Prostate gland (tissue), 2 donors: ENCODE measurements at regions not wholly inside any gene's neighbourhood (a gene's known extent, or its start where the extent isn't known, plus 50 kb on each side); places are given as distances from the start of the nearest gene placed in this dataset.
A peak's percentile ranks its signal among the peaks of the same experiment; 100 is the strongest.

Experiments used
- DNase-seq: peaks from one replicate; pipeline ENCODE4 v3.0.0-alpha.2; 2019; ENCODE audit warnings: low spot score
- H3K27ac ChIP-seq, 2 donors: fragments of 200-600 bp; sonication (generic); 2 replicates each; pipeline ENCODE4 v1.5.1; 2017 to 2019
- H3K27me3 ChIP-seq: fragments of 200-600 bp; sonication (generic); replicated peaks from 2 replicates; pipeline ENCODE4 v1.5.1; 2019; ENCODE audit not compliant: insufficient read depth
- H3K36me3 ChIP-seq, 2 donors: fragments of 200-600 bp; sonication (generic); 1 replicate in 1 of 2; 2 replicates in 1 of 2; pipeline versions ENCODE4 v1.5.1 to v1.8.1; 2017 to 2019
- H3K4me1 ChIP-seq: fragments of 200-600 bp; sonication (generic); replicated peaks from 2 replicates; pipeline ENCODE4 v1.5.1; 2019
- H3K4me3 ChIP-seq, 2 donors: fragments of 200-600 bp; sonication (generic); 2 replicates each; pipeline ENCODE4 v1.5.1; 2017 to 2019
- H3K9me3 ChIP-seq: fragments of 200-600 bp; sonication (generic); 2 replicates; pipeline ENCODE4 v1.5.1; 2017
- POLR2A ChIP-seq: fragments of 450-650 bp; IDR thresholded peaks from one replicate; pipeline ENCODE4 v1.6.1; 2016; ENCODE audit warnings: antibody characterized with exemption, mild to moderate bottlenecking
- POLR2AphosphoS5 ChIP-seq: sonication (generic); formaldehyde crosslinking; IDR thresholded peaks from one replicate; pipeline ENCODE4 v1.6.1; 2017; ENCODE audit warnings: antibody characterized with exemption
- WGBS: methylation state at CpG from one replicate; pipeline ENCODE4 v1.1.5; 2018; 5-methylcytosine and 5-hydroxymethylcytosine counted together
- intact Hi-C: fragments of 100-400 bp; cut with DNase I; formaldehyde crosslinking; loops from one replicate; pipeline ENCODE4 v1.14.2; 2022
- TF ChIP-seq, protein P1 (sequence below), 4 experiments: fragments of 200-600 bp in 2 of 4; fragments of 450-650 bp in 2 of 4; sonication (generic) in 2 of 4; IDR thresholded peaks; 1 replicate in 3 of 4; 2 replicates in 1 of 4; pipeline ENCODE4 v1.5.1; 2016 to 2019; ENCODE audit warnings: antibody characterized with exemption in 4 of 4, mild to moderate bottlenecking in 2 of 4, moderate library complexity in 2 of 4

GRCh38 chr14:51180577-51180976 lies 59.5 kb upstream of the TMX1 start:
- H3K4me3 ChIP-seq = no peak overlapping the region
- intact Hi-C loops = no loop called here
- WGBS = 80% methylated on average over 9 of the region's 9 CpGs
- no peaks in the 10 kb centered on the region for H3K36me3 ChIP-seq
- DNase-seq = no peak
- TF ChIP-seq POLR2A (no peak), POLR2AphosphoS5 (no peak)
- TF ChIP-seq, protein P1, sequence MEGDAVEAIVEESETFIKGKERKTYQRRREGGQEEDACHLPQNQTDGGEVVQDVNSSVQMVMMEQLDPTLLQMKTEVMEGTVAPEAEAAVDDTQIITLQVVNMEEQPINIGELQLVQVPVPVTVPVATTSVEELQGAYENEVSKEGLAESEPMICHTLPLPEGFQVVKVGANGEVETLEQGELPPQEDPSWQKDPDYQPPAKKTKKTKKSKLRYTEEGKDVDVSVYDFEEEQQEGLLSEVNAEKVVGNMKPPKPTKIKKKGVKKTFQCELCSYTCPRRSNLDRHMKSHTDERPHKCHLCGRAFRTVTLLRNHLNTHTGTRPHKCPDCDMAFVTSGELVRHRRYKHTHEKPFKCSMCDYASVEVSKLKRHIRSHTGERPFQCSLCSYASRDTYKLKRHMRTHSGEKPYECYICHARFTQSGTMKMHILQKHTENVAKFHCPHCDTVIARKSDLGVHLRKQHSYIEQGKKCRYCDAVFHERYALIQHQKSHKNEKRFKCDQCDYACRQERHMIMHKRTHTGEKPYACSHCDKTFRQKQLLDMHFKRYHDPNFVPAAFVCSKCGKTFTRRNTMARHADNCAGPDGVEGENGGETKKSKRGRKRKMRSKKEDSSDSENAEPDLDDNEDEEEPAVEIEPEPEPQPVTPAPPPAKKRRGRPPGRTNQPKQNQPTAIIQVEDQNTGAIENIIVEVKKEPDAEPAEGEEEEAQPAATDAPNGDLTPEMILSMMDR (IDR thresholded peaks at IDR 0.05) = no peak
- no peaks in the 10 kb centered on the region for H3K9me3 ChIP-seq
- no peaks in the 10 kb centered on the region for H3K27me3 ChIP-seq
- no peaks in the 10 kb centered on the region for H3K4me1 ChIP-seq
- no peak overlapping the region for H3K27ac ChIP-seq

DNA sequence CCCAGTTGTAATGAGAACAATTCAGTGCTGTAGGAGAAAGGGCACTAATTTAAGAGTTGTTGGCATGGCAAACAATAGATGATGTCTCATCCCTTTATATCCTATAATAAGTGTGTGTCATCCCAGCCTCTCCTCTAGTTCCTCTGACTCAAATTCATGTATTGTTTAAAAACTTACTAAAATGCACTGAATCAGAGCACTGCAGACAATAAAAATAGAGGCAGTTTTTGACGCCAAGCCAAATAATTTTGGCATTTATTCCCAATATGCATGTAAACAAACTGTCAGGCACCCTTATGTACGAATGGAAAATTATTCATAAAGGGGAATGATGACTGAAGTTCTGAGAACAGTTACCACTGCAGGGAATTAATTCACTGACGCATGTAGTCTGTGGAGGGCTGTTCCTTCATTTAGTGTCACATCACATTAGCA lies 57.9 kb upstream of the TMX1 start:
- H3K4me1 ChIP-seq = no peaks in the 10 kb centered on the region
- DNase-seq = no peak
- intact Hi-C loops = no loop called here
- H3K9me3 ChIP-seq = no peaks in the 10 kb centered on the region
- TF ChIP-seq POLR2A (no peak), POLR2AphosphoS5 (no peak)
- TF ChIP-seq, protein P1 (IDR thresholded peaks at IDR 0.05) = no peak
- H3K4me3 ChIP-seq = no peak overlapping the region
- no peak overlapping the region for H3K27ac ChIP-seq
- H3K27me3 ChIP-seq = no peaks in the 10 kb centered on the region
- no peaks in the 10 kb centered on the region for H3K36me3 ChIP-seq
- 70% methylated on average over 3 of the region's 3 CpGs for WGBS

DNA sequence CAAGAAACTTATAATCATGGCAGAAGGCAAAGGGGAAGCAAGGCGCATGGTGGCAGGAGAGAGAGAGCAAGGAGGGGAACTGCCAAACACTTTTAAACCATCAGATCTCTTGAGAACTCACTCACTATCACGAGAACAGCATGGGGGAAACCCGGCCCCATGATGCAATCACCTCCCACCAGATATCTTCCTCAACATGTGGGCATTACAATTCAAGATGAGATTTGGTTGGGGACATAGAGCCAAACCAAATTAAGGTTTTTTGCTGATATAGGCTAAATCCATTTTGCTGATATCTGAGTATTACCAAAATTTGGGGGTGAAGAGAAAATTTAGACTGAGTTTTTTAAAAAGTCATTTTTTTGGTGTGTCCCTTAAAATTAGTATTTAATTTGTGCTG lies 54.9 kb upstream of the TMX1 start:
- TF ChIP-seq POLR2AphosphoS5 = no peak
- TF ChIP-seq POLR2A = no peak
- TF ChIP-seq, protein P1 (IDR thresholded peaks at IDR 0.05) = no peak
- Histone ChIP-seq H3K27me3 (no peaks in the 10 kb centered on the region), H3K4me3 (no peak overlapping the region), H3K9me3 (no peaks in the 10 kb centered on the region), H3K36me3 (no peaks in the 10 kb centered on the region), H3K27ac (no peak overlapping the region), H3K4me1 (no peaks in the 10 kb centered on the region)
- intact Hi-C loops = no loop called here
- WGBS = 87% methylated on average over 3 of the region's 3 CpGs
- DNase-seq = no peak

DNA sequence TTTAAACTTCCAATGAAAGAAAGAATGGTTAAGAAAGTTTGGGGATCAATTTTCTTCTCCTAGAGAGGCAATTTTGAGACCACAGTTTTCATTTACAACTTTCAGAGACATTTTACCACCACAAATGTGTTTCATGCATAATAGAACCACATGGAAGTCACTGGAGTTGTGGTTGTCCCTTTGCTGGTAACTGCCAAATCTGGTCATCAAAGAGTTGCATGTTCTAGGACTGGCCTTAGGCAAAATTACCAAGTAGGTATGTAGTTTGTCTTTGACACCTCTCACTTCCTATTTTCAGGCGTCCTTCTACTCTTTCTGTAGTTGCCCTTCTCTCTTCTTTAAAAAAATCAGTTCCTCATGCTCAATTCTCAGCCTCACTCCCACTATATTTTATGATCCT lies 54.3 kb upstream of the TMX1 start:
- Histone ChIP-seq H3K27ac (no peak overlapping the region), H3K9me3 (no peaks in the 10 kb centered on the region), H3K4me1 (no peaks in the 10 kb centered on the region), H3K4me3 (no peak overlapping the region), H3K27me3 (no peaks in the 10 kb centered on the region), H3K36me3 (no peaks in the 10 kb centered on the region)
- WGBS = 72% methylated on average over 1 of the region's 1 CpG
- intact Hi-C loops = no loop called here
- TF ChIP-seq POLR2AphosphoS5 (no peak), POLR2A (no peak)
- TF ChIP-seq, protein P1 (IDR thresholded peaks at IDR 0.05) = no peak
- no peak for DNase-seq

DNA sequence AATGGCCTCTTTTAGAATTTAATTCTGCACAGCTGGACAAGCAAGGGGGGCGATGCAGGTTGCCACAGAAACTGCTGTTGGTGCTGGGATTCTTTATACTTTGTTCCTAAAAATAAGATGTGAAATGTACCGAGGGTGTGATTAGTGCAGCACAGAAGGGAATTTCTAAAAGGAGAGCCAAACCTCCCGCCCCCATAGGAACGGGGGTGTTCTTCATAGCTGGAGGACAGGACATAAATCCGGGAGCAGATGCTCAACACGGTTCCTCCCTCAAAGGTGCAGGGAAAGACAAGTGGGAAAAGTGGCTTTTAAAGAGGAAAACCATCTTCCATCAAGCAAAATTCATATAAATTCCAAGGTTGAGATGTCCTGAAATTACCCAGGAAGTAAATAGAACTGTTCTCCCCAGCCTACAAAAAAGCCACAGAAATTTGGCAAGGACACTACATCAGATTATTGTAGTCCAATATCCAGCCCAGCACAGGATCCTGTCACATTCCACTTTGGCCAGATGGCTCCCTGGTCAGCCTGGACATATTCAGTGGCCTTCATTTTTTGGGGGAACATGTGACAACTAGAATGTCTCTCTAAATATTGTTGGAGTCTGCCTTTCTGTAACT lies 51.4 kb upstream of the TMX1 start:
- Histone ChIP-seq H3K27ac (no peak overlapping the region), H3K36me3 (no peaks in the 10 kb centered on the region), H3K9me3 (no peaks in the 10 kb centered on the region), H3K4me1 (no peaks in the 10 kb centered on the region), H3K4me3 (no peak overlapping the region), H3K27me3 (no peaks in the 10 kb centered on the region)
- DNase-seq = peak; percentile 9
- 21% methylated on average over 6 of the region's 6 CpGs for WGBS
- TF ChIP-seq, protein P1 (IDR thresholded peaks at IDR 0.05) = no peak
- TF ChIP-seq POLR2AphosphoS5 = peak; percentile 21
- intact Hi-C loops = no loop called here
